GM13976 (cell line): ENCODE measurements at regions not wholly inside any gene's neighbourhood (a gene's known extent, or its start where the extent isn't known, plus 50 kb on each side); places are given as distances from the start of the nearest gene placed in this dataset.

Experiments used
- DNase-seq: peaks from one replicate; pipeline ENCODE4 v3.0.0; 2012; ENCODE audit warnings: low spot score
- in situ Hi-C: fragments of 300-500 bp; cut with MboI; formaldehyde crosslinking; loops from one replicate; pipeline ENCODE4 v1.12.0; 2022; ENCODE audit warnings: low sequenced_read_pairs, mixed read lengths, inconsistent platforms; ENCODE audit not compliant: unreplicated experiment
- TF ChIP-seq, protein P1 (sequence below): IDR thresholded peaks from 2 replicates; pipeline ENCODE4 v1.5.1; 2012; ENCODE audit warnings: borderline replicate concordance, mild to moderate bottlenecking; ENCODE audit not compliant: insufficient read depth; ENCODE audit errors: extremely low read depth, missing control alignments, control extremely low read depth

- no peak for DNase-seq
- in situ Hi-C loops = no loop called here
- TF ChIP-seq, protein P1, sequence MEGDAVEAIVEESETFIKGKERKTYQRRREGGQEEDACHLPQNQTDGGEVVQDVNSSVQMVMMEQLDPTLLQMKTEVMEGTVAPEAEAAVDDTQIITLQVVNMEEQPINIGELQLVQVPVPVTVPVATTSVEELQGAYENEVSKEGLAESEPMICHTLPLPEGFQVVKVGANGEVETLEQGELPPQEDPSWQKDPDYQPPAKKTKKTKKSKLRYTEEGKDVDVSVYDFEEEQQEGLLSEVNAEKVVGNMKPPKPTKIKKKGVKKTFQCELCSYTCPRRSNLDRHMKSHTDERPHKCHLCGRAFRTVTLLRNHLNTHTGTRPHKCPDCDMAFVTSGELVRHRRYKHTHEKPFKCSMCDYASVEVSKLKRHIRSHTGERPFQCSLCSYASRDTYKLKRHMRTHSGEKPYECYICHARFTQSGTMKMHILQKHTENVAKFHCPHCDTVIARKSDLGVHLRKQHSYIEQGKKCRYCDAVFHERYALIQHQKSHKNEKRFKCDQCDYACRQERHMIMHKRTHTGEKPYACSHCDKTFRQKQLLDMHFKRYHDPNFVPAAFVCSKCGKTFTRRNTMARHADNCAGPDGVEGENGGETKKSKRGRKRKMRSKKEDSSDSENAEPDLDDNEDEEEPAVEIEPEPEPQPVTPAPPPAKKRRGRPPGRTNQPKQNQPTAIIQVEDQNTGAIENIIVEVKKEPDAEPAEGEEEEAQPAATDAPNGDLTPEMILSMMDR = no peak
Measured at GRCh38 chr6:85390105-85390728, 59.7 kb upstream of the NT5E start.

DNA sequence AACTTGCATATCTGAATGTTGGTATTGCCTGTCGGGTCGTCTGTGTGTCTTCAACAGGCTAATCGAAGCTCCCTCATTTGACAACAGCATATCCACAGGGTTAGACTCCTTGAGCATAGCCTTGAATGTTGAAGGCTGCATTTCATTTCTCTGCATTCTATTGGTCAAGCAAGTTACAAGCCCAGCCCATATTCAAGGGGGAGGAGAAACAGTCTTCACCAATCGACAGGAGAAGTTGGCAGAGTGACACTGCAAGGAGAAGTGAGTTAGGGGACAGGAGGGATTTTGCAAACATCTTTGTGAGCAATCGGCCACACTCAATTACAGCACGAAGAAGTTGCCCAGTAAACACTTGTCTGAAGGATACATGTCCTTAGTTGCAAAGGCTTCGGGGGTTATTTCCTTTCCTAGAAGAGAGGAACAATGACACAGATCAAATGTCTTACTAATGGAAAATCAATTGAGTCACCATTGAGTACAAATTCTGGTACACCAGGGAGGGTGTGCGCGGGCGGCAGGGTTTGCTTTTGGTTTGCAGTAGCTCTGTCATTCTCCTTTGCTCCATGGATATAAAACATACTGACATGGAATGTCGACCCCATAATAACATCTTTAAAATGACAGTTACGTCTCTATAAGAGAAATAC is 60.6 kb upstream of the NT5E start:
- TF ChIP-seq, protein P1 = no peak
- DNase-seq = no peak
- in situ Hi-C loops = no loop called here

DNA sequence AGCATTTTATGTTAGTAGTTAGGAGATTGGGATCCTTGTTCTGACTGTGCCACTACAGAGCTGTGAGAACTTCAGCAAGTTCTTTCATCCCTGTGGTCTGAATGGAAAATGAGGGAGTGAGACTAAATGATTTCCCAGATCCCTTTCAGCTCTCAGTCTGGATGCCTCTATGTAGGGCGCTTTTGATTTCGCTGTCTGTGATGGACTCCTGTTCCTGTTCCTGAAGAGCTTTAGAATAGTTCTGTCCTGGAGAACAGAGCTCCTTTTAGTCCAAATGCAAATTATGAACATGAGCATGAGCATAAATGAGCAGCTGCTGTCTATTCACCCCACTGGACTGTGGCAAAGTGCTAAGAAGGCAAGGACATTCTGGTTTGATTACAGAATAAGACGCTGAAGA is 61.4 kb upstream of the NT5E start:
- DNase-seq = no peak
- in situ Hi-C loops = no loop called here
- TF ChIP-seq, protein P1 = no peak

DNA sequence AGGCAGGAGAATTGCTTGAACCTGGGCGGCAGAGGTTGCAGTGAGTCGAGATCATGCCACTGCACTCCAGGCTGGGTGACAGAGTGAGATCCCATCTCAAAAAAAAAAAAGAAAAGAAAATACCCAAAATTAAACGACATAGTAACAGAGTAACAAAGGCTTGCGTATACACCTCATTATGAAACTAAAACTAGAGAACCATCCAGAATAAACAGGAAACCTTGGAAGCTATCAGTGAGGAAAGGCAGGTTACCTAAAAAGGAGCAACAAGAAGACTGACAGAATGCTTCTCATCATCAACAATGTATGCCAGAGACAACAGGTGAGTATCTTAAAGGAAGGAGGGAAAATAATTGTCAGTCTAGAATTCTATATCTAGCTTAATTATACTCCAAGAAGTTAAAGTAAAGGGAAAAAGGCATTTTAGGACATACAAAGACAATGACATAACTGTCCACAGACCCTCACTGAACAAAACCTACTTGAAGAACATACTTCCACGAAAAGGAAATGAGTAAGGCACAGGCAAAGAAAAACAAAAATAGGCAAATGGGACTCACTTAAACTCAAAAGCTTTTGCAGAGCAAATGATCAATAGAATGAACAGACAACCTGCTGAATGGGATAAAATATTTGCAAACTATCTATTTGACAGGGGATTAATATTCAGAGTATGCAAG is 64.1 kb upstream of the NT5E start:
- in situ Hi-C loops = no loop called here
- TF ChIP-seq, protein P1 = no peak
- DNase-seq = no peak

GRCh38 chr6:85383042-85383441 is 66.8 kb upstream of the NT5E start:
- in situ Hi-C loops = no loop called here
- TF ChIP-seq, protein P1 = no peak
- DNase-seq = no peak

DNA sequence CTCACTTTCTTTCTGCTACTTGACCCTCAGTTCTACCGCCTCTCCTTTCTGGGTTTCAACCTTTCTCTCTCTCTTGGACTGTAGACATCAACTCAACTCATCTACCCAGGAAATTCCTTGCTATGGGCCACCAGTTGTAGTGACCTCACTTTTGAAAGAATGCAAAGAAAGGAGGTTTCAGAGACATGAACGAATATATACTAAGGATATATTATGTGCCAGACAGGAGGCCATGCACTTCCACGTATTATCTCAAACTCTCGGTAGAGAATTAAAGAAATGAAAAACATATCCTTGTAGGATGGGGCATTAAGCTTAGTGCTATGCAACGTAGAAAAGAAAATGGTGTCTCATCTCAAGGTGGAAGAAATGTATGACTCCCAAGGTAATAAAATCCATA is 67.3 kb upstream of the NT5E start:
- TF ChIP-seq, protein P1 = no peak
- in situ Hi-C loops = no loop called here
- no peak for DNase-seq

GRCh38 chr6:85372915-85373270 is 77.0 kb upstream of the NT5E start:
- TF ChIP-seq, protein P1 = no peak
- DNase-seq = no peak
- in situ Hi-C loops = no loop called here
